ENCODE measurements at regions not wholly inside any gene's neighbourhood (a gene's known extent, or its start where the extent isn't known, plus 50 kb on each side); places are given as distances from the start of the nearest gene placed in this dataset.

GRCh38 chr2:80968450-80968849, 663.9 kb upstream of the LRRTM1 start:
- 7% methylated on average over 3 of the region's 3 CpGs for WGBS (ENCODE audit: missing lambda C conversion rate)
- ATAC-seq (no peak), DNase-seq (ENCODE audit: low read depth in 1 of 2, low spot score in 1 of 2) (no peak)

GRCh38 chr2:80947601-80948130, 643.1 kb upstream of the LRRTM1 start:
- no peaks in the 10 kb centered on the region for H3K4me1 ChIP-seq
- DNase-seq (ENCODE audit: low read depth in 1 of 2, low spot score in 1 of 2) (no peak), ATAC-seq (no peak), FAIRE-seq (no peak)
- 3% methylated on average over 6 of the region's 6 CpGs for WGBS (ENCODE audit: missing lambda C conversion rate)
- H3K4me2 ChIP-seq = no peak overlapping the region
- no peak overlapping the region for H3K27ac ChIP-seq
- POLR2A ChIA-PET = no interaction called here
- H3K9me3 ChIP-seq = peaks cover 8% of the 10 kb centered on the region; the same call in 1 of the 3 replicates
- H3K4me3 ChIP-seq = no peak overlapping the region
- CTCF ChIA-PET = no interaction called here
- TF ChIP-seq REST (IDR thresholded peaks at IDR 0.05) = no peak
- TF ChIP-seq CHD2 (IDR thresholded peaks at IDR 0.05; ENCODE audit: low read length, partially characterized antibody) = no peak
- TF ChIP-seq POLR2A (IDR thresholded peaks at IDR 0.05; ENCODE audit: low read length) = no peak
- TF ChIP-seq JUN (IDR thresholded peaks at IDR 0.05) = no peak
- no peak for TF ChIP-seq RNF2 (IDR thresholded peaks at IDR 0.05; ENCODE audit: borderline replicate concordance, low read depth)
- no peak for TF ChIP-seq EP300 (IDR thresholded peaks at IDR 0.05)
- no peak for TF ChIP-seq RARB (CRISPR knock-in tag; IDR thresholded peaks at IDR 0.05)

More at GRCh38 chr2:80968450-80968849, 663.9 kb upstream of the LRRTM1 start:
- Histone ChIP-seq H3K4me1 (no peaks in the 10 kb centered on the region), H3K4me2 (no peak overlapping the region), H3K27ac (no peak overlapping the region), H3K9me3 (peaks cover 22% of the 10 kb centered on the region), H3K4me3 (no peak overlapping the region)
- ChIA-PET POLR2A (no interaction called here), CTCF (no interaction called here)
- TF ChIP-seq HDAC2 (IDR thresholded peaks at IDR 0.05) = no peak
- TF ChIP-seq MYC (IDR thresholded peaks at IDR 0.05; ENCODE audit: borderline replicate concordance, low read length) = no peak
- TF ChIP-seq FOSB (CRISPR knock-in tag; IDR thresholded peaks at IDR 0.05) = no peak
- no peak for TF ChIP-seq E2F6 (IDR thresholded peaks at IDR 0.05; ENCODE audit: borderline replicate concordance, low read depth)
- TF ChIP-seq ZSCAN20 (CRISPR knock-in tag; IDR thresholded peaks at IDR 0.05) = no peak
- no peak for TF ChIP-seq RCOR1 (IDR thresholded peaks at IDR 0.05; ENCODE audit: low read depth, low read length)
- FAIRE-seq = no peak

DNA sequence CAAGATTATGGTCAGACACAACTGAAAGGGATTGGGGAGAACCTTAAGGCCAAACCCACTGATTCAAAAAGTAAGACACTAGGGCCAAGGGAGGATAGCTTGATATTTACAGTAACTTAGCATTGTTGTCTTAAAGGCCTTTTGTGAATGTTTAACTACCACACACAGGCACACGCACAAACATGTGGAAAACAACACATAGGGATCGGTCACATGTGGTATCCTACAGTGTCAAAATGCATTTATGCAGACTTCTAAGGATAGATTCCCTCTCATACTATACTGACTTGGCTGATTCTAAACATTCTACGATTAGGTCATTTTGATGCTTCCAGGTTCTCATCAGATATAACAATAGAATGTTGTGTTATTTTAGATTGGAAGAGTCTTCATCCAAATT, 638.9 kb upstream of the LRRTM1 start:
- ChIA-PET CTCF (no interaction called here), POLR2A (no interaction called here)
- no peaks in the 10 kb centered on the region for H3K4me1 ChIP-seq
- H3K27ac ChIP-seq = no peak overlapping the region
- TF ChIP-seq MAFK (IDR thresholded peaks at IDR 0.05; ENCODE audit: partially characterized antibody) = no peak
- no peak for TF ChIP-seq EP300 (IDR thresholded peaks at IDR 0.05)
- no peak for TF ChIP-seq CHD4 (IDR thresholded peaks at IDR 0.05; ENCODE audit: borderline replicate concordance)
- no peak for TF ChIP-seq CBX2 (IDR thresholded peaks at IDR 0.05; ENCODE audit: borderline replicate concordance, low read depth)
- TF ChIP-seq ESRRA (IDR thresholded peaks at IDR 0.05; ENCODE audit: borderline replicate concordance, low read length) = no peak
- TF ChIP-seq GATA3 (IDR thresholded peaks at IDR 0.05; ENCODE audit: borderline replicate concordance) = no peak
- no peak for TF ChIP-seq KDM1A (IDR thresholded peaks at IDR 0.05; ENCODE audit: low read depth)
- no peak for TF ChIP-seq RNF2 (IDR thresholded peaks at IDR 0.05; ENCODE audit: borderline replicate concordance, low read depth)
- no peak for TF ChIP-seq SREBF2 (IDR thresholded peaks at IDR 0.05)
- no peak for TF ChIP-seq TP53 (CRISPR knock-in tag; IDR thresholded peaks at IDR 0.05)
- TF ChIP-seq NR3C1 (IDR thresholded peaks at IDR 0.05) = no peak
- TF ChIP-seq, protein P1, sequence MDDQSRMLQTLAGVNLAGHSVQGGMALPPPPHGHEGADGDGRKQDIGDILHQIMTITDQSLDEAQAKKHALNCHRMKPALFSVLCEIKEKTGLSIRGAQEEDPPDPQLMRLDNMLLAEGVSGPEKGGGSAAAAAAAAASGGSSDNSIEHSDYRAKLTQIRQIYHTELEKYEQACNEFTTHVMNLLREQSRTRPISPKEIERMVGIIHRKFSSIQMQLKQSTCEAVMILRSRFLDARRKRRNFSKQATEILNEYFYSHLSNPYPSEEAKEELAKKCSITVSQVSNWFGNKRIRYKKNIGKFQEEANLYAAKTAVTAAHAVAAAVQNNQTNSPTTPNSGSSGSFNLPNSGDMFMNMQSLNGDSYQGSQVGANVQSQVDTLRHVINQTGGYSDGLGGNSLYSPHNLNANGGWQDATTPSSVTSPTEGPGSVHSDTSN (IDR thresholded peaks at IDR 0.05) = no peak
- no peak for TF ChIP-seq FOXS1 (CRISPR knock-in tag; IDR thresholded peaks at IDR 0.05)
- DNase-seq (ENCODE audit: low read depth in 1 of 2, low spot score in 1 of 2) = no peak
- H3K4me2 ChIP-seq = no peak overlapping the region
- H3K4me3 ChIP-seq = no peak overlapping the region
- ATAC-seq = no peak
- 0% methylated on average over 3 of the region's 3 CpGs for WGBS (ENCODE audit: missing lambda C conversion rate)
- peaks cover 9% of the 10 kb centered on the region; the same call in 2 of the 3 replicates for H3K9me3 ChIP-seq
- FAIRE-seq = no peak
